Mammary epithelial cell (primary cell): ENCODE measurements at regions not wholly inside any gene's neighbourhood (a gene's known extent, or its start where the extent isn't known, plus 50 kb on each side); places are given as distances from the start of the nearest gene placed in this dataset.

Source experiments
- CTCF ChIP-seq, 2 donors: IDR thresholded peaks in 1 of 2; conservative IDR thresholded peaks in 1 of 2; 2 replicates each; pipeline ENCODE4 v1.5.1; 2011 to 2012; ENCODE audit warnings: inconsistent platforms in 2 of 2, low read length in 2 of 2, mild to moderate bottlenecking in 2 of 2, control low read depth in 1 of 2, low read depth in 1 of 2; ENCODE audit not compliant: insufficient read depth in 1 of 2; ENCODE audit errors: extremely low read depth in 1 of 2
- EZH2 ChIP-seq: IDR thresholded peaks from 2 replicates; pipeline ENCODE4 v1.6.1; 2012; ENCODE audit warnings: low read length, inconsistent platforms, borderline replicate concordance

- TF ChIP-seq CTCF (conservative IDR thresholded peaks at IDR 0.05 in 1 of 2, IDR thresholded peaks at IDR 0.05 in 1 of 2; ENCODE audit: extremely low read depth in 1 of 2, insufficient read depth in 1 of 2, low read depth in 1 of 2, low read length in 2 of 2) (no peak), EZH2 (no peak)
Observed at GRCh38 chr10:6711881-6712280, 131.8 kb upstream of the PRKCQ start.
